Fibroblast of skin of left quadriceps (primary cell): ENCODE measurements at regions not wholly inside any gene's neighbourhood (a gene's known extent, or its start where the extent isn't known, plus 50 kb on each side); places are given as distances from the start of the nearest gene placed in this dataset.

Experiments used
- DNase-seq, 2 experiments: peaks; one replicate each; pipeline ENCODE4 v3.0.0-alpha.2; 2013; ENCODE audit warnings: low read depth in 2 of 2

- no peak for DNase-seq
These were observed 302.6 kb upstream of the C1orf87 start for GRCh38 chr1:60376196-60376595.

GRCh38 chr1:60374537-60374936, 301.0 kb upstream of the C1orf87 start:
- DNase-seq: no peak

GRCh38 chr1:60367532-60367931, 294.0 kb upstream of the C1orf87 start:
- DNase-seq: no peak

GRCh38 chr1:60359431-60359830, 285.9 kb upstream of the C1orf87 start:
- DNase-seq: no peak

GRCh38 chr1:60350531-60350930, 277.0 kb upstream of the C1orf87 start:
- no peak for DNase-seq

DNA sequence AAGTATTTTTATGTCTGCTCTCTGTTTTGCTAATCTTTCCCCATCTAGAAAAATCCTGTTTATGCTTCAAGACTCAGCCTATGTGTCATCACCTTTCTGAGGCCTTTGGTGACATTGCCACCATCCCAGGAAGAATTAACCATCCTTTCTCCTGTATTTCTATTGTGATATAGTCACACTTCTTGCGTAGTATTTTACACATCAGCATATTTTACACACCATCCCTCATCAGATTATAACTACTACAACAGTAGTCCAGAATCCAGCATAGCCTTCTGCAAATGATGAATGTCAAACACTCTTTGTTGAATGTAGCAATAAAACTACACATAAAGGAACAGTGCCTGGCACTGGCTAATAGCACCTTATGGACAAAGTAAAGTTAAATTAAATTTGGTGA, 275.3 kb upstream of the C1orf87 start:
- DNase-seq: no peak

DNA sequence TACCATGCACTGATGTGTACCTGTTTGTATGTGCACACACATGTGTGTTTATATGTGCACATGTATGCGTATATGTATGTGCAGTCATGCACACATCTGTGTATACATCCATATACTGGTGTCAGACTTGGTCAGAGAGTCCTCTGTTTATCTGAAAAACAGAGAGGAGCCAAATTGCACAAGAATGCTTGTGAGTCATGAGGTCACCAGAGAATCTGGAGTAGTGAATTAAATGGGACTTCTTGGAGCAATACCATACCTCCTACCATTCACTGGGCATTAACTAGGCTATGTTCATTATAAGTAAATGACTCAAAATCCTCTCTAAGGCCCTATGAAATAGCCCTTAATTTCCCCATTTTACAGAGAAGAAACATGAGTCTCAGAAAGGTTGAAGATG, 272.1 kb upstream of the C1orf87 start:
- no peak for DNase-seq

DNA sequence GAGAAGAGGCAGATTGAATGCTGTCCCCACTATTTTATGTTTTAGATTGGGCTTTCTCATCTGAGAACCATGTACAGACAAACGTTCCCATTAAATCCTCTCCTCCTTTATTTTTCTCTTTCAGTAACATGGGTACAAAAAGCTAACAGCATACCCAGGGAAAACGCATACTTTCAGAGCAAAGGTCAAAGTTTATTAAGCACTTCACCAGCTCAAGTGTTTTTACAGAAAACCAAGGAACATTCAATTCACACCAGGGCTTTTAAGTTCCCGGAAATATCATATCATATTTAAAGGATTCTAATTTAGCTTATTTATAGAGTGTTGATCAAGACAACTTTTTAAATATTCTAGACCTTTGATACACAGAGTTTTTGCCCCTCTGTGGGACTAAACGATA, 271.5 kb upstream of the C1orf87 start:
- no peak for DNase-seq

DNA sequence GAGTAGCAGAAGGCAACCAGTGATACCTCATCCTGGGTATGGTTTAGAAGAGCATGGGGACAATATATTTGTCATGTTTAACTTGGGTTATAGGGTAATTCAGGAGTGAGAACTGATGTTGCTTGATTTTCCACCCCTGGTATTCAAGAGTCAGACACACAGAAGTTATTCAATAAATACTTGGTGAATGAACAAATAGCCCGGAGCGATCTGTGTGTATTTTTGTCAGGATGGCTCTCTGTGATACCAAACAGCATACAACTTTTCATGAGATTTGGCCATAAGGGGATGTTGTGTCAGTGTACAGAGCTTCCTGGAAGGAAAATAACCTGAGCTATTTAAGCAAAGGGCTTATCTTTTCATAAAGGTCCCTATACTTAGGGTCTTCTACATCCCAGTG, 270.2 kb upstream of the C1orf87 start:
- DNase-seq: no peak

DNA sequence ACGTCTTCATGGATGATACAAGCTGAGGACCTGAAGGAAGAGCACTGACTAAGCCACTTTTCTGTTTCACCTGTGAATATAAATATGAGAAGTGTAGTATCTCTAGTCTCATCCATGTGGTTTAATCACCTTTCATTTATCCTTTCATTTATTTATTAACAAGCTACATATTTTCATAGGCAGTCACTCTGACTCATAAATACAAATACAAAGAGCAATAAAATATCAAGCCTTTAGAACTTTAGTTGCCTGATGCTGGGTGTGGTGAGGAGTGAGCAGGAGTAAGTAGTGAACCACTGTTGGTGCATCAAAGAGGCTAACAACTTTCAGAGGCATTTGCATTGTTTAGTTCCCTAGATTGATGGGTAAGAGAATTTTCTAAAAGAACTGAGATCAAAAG, 269.0 kb upstream of the C1orf87 start:
- DNase-seq: no peak

- no peak for DNase-seq
These were observed 267.7 kb upstream of the C1orf87 start for GRCh38 chr1:60341274-60341673.

DNA sequence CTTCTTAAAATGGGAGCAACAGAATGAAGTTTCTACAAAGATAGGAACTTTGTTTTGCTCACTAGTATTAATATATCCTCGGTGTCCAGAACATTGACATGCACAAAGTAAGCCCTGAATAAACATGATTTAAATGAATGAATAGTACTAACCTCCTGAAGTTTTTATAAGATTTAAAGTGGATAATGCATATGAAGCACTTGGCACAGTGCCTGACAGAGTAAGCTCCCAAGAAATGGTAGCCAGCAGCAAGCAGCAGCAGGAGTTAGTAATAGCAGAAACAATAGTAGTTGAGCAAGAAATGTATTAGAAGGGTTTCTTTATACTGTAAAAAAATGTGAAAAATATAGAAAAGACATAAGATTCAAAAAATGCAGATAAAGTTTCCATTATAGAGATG, 258.1 kb upstream of the C1orf87 start:
- DNase-seq: no peak

DNA sequence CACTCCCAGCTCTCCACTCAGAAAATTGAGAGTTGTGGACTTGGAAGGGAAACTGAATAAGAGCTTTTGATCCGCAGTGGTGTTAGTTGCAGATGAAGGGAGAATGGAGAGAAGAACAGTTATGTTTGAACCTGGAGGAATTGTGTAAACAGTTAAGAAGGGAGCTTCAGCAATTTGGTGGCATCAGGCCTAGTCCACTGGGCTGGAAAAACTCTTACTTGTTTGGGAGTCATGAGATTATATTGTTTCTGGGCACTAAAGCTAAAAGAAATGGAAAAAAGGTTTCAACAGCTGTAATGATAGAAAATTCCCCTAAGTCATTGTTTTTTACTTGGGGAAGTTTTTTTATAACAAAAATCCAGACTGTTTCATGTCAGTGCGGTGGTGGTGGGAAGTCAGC, 256.1 kb upstream of the C1orf87 start:
- no peak for DNase-seq

DNA sequence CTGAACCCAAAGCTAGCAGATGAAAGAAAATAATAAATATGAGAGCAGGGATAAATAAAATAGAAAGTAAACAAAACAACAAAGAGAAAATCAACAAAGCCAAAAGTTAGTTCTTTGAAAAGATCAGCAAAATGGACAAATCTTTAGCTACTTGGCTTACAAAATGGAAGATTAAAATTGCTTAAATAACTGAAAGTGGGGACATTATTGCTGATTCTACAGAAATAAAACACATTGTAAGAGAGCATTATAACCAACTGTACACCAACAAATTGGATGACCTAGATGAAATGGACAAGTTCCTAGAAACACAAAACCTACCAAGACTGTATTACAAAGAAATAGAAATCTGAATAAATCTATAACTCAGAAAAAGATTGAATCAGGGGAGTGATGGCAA, 238.3 kb upstream of the C1orf87 start:
- DNase-seq: no peak

- DNase-seq: no peak
These were observed 226.0 kb upstream of the C1orf87 start for GRCh38 chr1:60299581-60299980.

GRCh38 chr1:60298290-60298689, 224.7 kb upstream of the C1orf87 start:
- no peak for DNase-seq

- DNase-seq: no peak
These were observed 223.2 kb upstream of the C1orf87 start for GRCh38 chr1:60296794-60297193.

DNA sequence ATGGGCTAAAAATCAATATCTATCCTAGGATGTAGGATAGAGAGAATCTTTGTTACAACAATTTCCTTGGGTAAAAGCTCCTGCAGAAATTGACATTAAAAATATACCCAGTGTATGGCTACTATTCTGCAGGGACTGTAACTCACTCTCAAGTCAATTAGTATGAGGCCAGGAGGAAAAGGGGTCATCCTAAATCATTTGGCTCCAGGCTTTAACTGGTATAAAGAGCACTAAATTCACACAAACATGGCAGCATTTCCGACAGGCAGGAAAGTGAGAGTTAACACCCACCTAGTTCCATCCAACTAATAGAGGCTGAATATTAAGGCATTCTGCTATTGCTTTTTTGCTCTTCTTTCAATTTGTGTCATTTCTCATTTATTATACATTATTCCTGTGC, 218.6 kb upstream of the C1orf87 start:
- DNase-seq: no peak

GRCh38 chr1:60290393-60290792, 216.8 kb upstream of the C1orf87 start:
- DNase-seq: no peak

- DNase-seq: no peak
These were observed 214.0 kb upstream of the C1orf87 start for GRCh38 chr1:60287536-60287935.

- no peak for DNase-seq
These were observed 210.1 kb upstream of the C1orf87 start for GRCh38 chr1:60283690-60284089.

DNA sequence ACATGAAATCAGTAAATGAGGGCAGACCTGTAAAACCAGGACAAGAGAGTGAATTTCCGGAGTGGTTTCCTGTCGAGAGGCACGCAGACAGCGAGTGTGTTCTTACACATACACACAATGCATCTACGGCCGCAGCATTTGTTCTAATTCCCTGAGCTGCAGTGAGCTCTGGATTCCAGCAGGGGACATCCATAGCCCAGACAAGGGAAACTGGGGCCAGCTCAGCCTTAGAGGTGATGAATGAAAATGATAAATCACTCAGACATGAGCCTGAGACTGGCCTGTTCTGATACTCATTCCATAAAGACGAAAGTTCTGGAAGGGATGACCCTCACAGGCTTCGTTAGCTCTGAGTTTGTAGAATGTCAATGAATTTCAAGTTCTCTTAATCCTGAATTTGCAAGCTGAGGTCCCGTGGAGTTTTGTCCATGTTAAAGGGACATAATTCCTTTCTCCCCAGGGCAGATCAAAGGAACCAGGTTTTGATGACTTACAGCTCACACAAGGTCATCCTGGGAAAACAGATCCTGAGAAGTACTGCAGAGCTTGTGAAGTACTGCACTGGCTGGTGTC, 207.9 kb upstream of the C1orf87 start:
- peak; percentile 46 to 59 for DNase-seq

GRCh38 chr1:60280819-60281218, 207.2 kb upstream of the C1orf87 start:
- DNase-seq: no peak

DNA sequence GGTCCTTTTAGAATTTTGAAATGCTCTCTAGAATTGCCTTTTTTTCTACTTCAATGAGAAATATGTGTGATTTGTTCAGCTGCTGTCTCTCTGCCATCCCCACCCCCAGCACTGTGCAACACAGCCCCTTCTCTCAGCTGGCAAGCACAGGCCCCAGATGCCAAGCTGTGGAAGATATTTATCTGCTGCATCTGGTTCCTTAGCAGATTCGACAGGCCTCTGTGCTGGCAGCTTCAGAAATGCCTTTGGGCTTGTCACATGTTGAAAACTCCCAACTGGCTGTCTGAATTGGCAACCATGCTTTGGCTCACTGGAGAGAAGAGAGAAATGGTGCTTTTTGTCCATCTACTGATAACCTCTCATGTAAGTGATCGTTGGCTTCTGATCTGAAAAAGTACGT, 206.7 kb upstream of the C1orf87 start:
- no peak for DNase-seq

GRCh38 chr1:60279798-60280197, 206.2 kb upstream of the C1orf87 start:
- DNase-seq: peak; percentile 31 to 41
